Kidney glomerular epithelial cell (primary cell): ENCODE measurements at regions not wholly inside any gene's neighbourhood (a gene's known extent, or its start where the extent isn't known, plus 50 kb on each side); places are given as distances from the start of the nearest gene placed in this dataset.

Source experiments
- DNase-seq: peaks from one replicate; lab custom pipeline; 2025; lab: John Stamatoyannopoulos, UW

GRCh38 chr2:221285148-221285547, 287.0 kb downstream of the EPHA4 start:
- no peak for DNase-seq

GRCh38 chr2:221286406-221286805, 285.7 kb downstream of the EPHA4 start:
- no peak for DNase-seq

- DNase-seq = no peak
Observed at GRCh38 chr2:221289389-221289788, 282.7 kb downstream of the EPHA4 start.

GRCh38 chr2:221289846-221290245, 282.3 kb downstream of the EPHA4 start:
- DNase-seq = no peak

- no peak for DNase-seq
Observed at GRCh38 chr2:221293949-221294742, 278.0 kb downstream of the EPHA4 start.

GRCh38 chr2:221304916-221305315, 267.2 kb downstream of the EPHA4 start:
- no peak for DNase-seq

- DNase-seq = no peak
Observed at GRCh38 chr2:221308507-221309066, 263.5 kb downstream of the EPHA4 start.

- no peak for DNase-seq
Observed at GRCh38 chr2:221309892-221310583, 262.1 kb downstream of the EPHA4 start.

GRCh38 chr2:221310730-221311129, 261.4 kb downstream of the EPHA4 start:
- DNase-seq = no peak

- no peak for DNase-seq
Observed at GRCh38 chr2:221312634-221313033, 259.5 kb downstream of the EPHA4 start.

- DNase-seq = no peak
Observed at GRCh38 chr2:221314786-221315185, 257.3 kb downstream of the EPHA4 start.

GRCh38 chr2:221318376-221319130, 253.6 kb downstream of the EPHA4 start:
- DNase-seq = no peak

GRCh38 chr2:221322741-221323140, 249.4 kb downstream of the EPHA4 start:
- peak; percentile 40 for DNase-seq

- no peak for DNase-seq
Observed at GRCh38 chr2:221323513-221323912, 248.6 kb downstream of the EPHA4 start.

- no peak for DNase-seq
Observed at GRCh38 chr2:221330436-221330835, 241.7 kb downstream of the EPHA4 start.

- no peak for DNase-seq
Observed at GRCh38 chr2:221334481-221335218, 237.5 kb downstream of the EPHA4 start.

GRCh38 chr2:221335219-221335752, 236.8 kb downstream of the EPHA4 start:
- no peak for DNase-seq

- no peak for DNase-seq
Observed at GRCh38 chr2:221336967-221337366, 235.1 kb downstream of the EPHA4 start.

GRCh38 chr2:221337957-221338685, 234.0 kb downstream of the EPHA4 start:
- peak; percentile 76 for DNase-seq

GRCh38 chr2:221342388-221342787, 229.7 kb downstream of the EPHA4 start:
- no peak for DNase-seq

GRCh38 chr2:221343524-221343923, 228.6 kb downstream of the EPHA4 start:
- DNase-seq = no peak
